Panc1 (cell line): ENCODE measurements at regions not wholly inside any gene's neighbourhood (a gene's known extent, or its start where the extent isn't known, plus 50 kb on each side); places are given as distances from the start of the nearest gene placed in this dataset.

Experiments
- ATAC-seq: fragments of 200-7000 bp; cut with Tn5 transposase; 2 replicates; pipeline ENCODE4 v1.9.1; 2020; ENCODE audit warnings: mild to moderate bottlenecking, moderate library complexity
- BruUV-seq: library from RNA; stranded (reverse); fragments of 400-500 nt; replicated peaks from 2 replicates; lab custom pipeline; 2021; lab: Mats Ljungman, UMichigan
- CTCF ChIA-PET: fragments of 300-600 bp; sonication (Branson Sonifier 250); formaldehyde crosslinking; loops from one replicate; lab custom pipeline; 2022; ENCODE audit warnings: antibody characterized with exemption; lab: Charles Lee
- POLR2A ChIA-PET: fragments of 300-600 bp; sonication (Branson Sonifier 250); formaldehyde crosslinking; loops from one replicate; lab custom pipeline; 2022; ENCODE audit warnings: antibody characterized with exemption; lab: Charles Lee
- DNase-seq: peaks from one replicate; pipeline ENCODE4 v3.0.0-alpha.2; 2010; ENCODE audit warnings: low read depth, low spot score
- H3K27ac ChIP-seq: 2 replicates; pipeline ENCODE4 v1.5.1; 2011; ENCODE audit warnings: mild to moderate bottlenecking, low read length, inconsistent platforms
- H3K27me3 ChIP-seq: fragments of 200-500 bp; sonication (Bioruptor generic); 2 replicates; pipeline ENCODE4 v1.6.0; 2014; ENCODE audit warnings: low read length, inconsistent platforms; ENCODE audit not compliant: control insufficient read depth, insufficient read depth
- H3K36me3 ChIP-seq: fragments of 200-500 bp; sonication (Bioruptor generic); 2 replicates; pipeline ENCODE4 v1.5.1; 2014; ENCODE audit warnings: inconsistent platforms, mild to moderate bottlenecking, low read length, moderate library complexity; ENCODE audit not compliant: control insufficient read depth, insufficient read depth
- H3K4me1 ChIP-seq: 2 replicates; pipeline ENCODE4 v1.5.1; 2011; ENCODE audit warnings: inconsistent platforms, mild to moderate bottlenecking, low read length, moderate library complexity; ENCODE audit not compliant: control insufficient read depth, insufficient read depth
- H3K4me3 ChIP-seq, 2 experiments: 2 replicates each; pipeline ENCODE4 v1.5.1; 2011 to 2012; ENCODE audit warnings: low read depth in 2 of 2, low read length in 2 of 2, mild to moderate bottlenecking in 2 of 2, inconsistent platforms in 1 of 2, moderate library complexity in 1 of 2
- H3K9me3 ChIP-seq: fragments of 200-500 bp; sonication (Bioruptor generic); 2 replicates; pipeline ENCODE4 v1.5.1; 2014; ENCODE audit warnings: low read depth, mild to moderate bottlenecking, inconsistent platforms, low read length, moderate library complexity; ENCODE audit not compliant: control insufficient read depth, insufficient read depth
- CTCF ChIP-seq: fragments of 450-650 bp; IDR thresholded peaks from 2 replicates; pipeline ENCODE4 v1.5.1; 2017; ENCODE audit warnings: mild to moderate bottlenecking
- POLR2AphosphoS5 ChIP-seq: IDR thresholded peaks from 2 replicates; pipeline ENCODE4 v1.6.1; 2012; ENCODE audit warnings: mild to moderate bottlenecking, low read depth, low read length, moderate library complexity
- SIN3A ChIP-seq: IDR thresholded peaks from 2 replicates; pipeline ENCODE4 v1.6.1; 2012; ENCODE audit warnings: low read depth, mild to moderate bottlenecking, low read length, moderate library complexity, borderline replicate concordance; ENCODE audit not compliant: insufficient read depth
- TCF7L2 ChIP-seq: IDR thresholded peaks from 2 replicates; pipeline ENCODE4 v1.6.1; 2011; ENCODE audit warnings: mild to moderate bottlenecking, low read depth, low read length, inconsistent platforms
- in situ Hi-C: cut with HindIII; loops from 2 replicates; pipeline ENCODE4 v1.10.0; 2016; ENCODE audit warnings: low sequenced_read_pairs, low pct_unique_long_range_greater_than_20kb
- intact Hi-C: fragments of 100-400 bp; cut with micrococcal nuclease; formaldehyde crosslinking; loops from one replicate; pipeline ENCODE4 v1.10.0; 2022; ENCODE audit not compliant: unreplicated experiment
- TF ChIP-seq, protein P1 (sequence below), 2 experiments: IDR thresholded peaks; 2 replicates each; pipeline ENCODE4 v1.6.1; 2011 to 2012; ENCODE audit warnings: low read depth in 2 of 2, control low read depth in 1 of 2, low read length in 1 of 2, mild to moderate bottlenecking in 1 of 2, moderate library complexity in 1 of 2; ENCODE audit not compliant: insufficient read depth in 1 of 2

GRCh38 chr4:151883747-151884146, 122.9 kb upstream of the GATB start:
- H3K27me3 ChIP-seq = no peaks in the 10 kb centered on the region
- CTCF ChIA-PET = no interaction called here
- H3K36me3 ChIP-seq = no peaks in the 10 kb centered on the region
- ATAC-seq (no peak), DNase-seq (no peak)
- in situ Hi-C loops (no loop called here), intact Hi-C loops (no loop called here)
- H3K9me3 ChIP-seq = no peaks in the 10 kb centered on the region
- POLR2A ChIA-PET = no interaction called here
- no peak for TF ChIP-seq SIN3A
- BruUV-seq = no TSS peak
- no peak overlapping the region for H3K4me3 ChIP-seq
- no peak overlapping the region for H3K27ac ChIP-seq
- no peaks in the 10 kb centered on the region for H3K4me1 ChIP-seq

- TF ChIP-seq TCF7L2 (no peak), CTCF (no peak), POLR2AphosphoS5 (no peak), SIN3A (no peak)
- TF ChIP-seq, protein P1, sequence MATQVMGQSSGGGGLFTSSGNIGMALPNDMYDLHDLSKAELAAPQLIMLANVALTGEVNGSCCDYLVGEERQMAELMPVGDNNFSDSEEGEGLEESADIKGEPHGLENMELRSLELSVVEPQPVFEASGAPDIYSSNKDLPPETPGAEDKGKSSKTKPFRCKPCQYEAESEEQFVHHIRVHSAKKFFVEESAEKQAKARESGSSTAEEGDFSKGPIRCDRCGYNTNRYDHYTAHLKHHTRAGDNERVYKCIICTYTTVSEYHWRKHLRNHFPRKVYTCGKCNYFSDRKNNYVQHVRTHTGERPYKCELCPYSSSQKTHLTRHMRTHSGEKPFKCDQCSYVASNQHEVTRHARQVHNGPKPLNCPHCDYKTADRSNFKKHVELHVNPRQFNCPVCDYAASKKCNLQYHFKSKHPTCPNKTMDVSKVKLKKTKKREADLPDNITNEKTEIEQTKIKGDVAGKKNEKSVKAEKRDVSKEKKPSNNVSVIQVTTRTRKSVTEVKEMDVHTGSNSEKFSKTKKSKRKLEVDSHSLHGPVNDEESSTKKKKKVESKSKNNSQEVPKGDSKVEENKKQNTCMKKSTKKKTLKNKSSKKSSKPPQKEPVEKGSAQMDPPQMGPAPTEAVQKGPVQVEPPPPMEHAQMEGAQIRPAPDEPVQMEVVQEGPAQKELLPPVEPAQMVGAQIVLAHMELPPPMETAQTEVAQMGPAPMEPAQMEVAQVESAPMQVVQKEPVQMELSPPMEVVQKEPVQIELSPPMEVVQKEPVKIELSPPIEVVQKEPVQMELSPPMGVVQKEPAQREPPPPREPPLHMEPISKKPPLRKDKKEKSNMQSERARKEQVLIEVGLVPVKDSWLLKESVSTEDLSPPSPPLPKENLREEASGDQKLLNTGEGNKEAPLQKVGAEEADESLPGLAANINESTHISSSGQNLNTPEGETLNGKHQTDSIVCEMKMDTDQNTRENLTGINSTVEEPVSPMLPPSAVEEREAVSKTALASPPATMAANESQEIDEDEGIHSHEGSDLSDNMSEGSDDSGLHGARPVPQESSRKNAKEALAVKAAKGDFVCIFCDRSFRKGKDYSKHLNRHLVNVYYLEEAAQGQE (IDR thresholded peaks at IDR 0.05; ENCODE audit: insufficient read depth in 1 of 2, low read depth in 2 of 2, low read length in 1 of 2) = no peak
- Histone ChIP-seq H3K4me1 (no peaks in the 10 kb centered on the region), H3K4me3 (no peak overlapping the region), H3K27ac (no peak overlapping the region), H3K36me3 (no peaks in the 10 kb centered on the region), H3K9me3 (no peaks in the 10 kb centered on the region), H3K27me3 (no peaks in the 10 kb centered on the region)
- in situ Hi-C loops (no loop called here), intact Hi-C loops (no loop called here)
- POLR2A ChIA-PET = no interaction called here
- CTCF ChIA-PET = no interaction called here
- no TSS peak for BruUV-seq
- DNase-seq (no peak), ATAC-seq (no peak)
Observed at GRCh38 chr4:151882072-151882803, 121.4 kb upstream of the GATB start.

GRCh38 chr4:151879705-151880445, 119.1 kb upstream of the GATB start:
- H3K27ac ChIP-seq = no peak overlapping the region
- DNase-seq = no peak
- no peaks in the 10 kb centered on the region for H3K4me1 ChIP-seq
- BruUV-seq = no TSS peak
- TF ChIP-seq TCF7L2 (no peak), POLR2AphosphoS5 (no peak), SIN3A (no peak), CTCF (no peak)
- TF ChIP-seq, protein P1 (IDR thresholded peaks at IDR 0.05; ENCODE audit: insufficient read depth in 1 of 2, low read depth in 2 of 2, low read length in 1 of 2) = no peak
- no peaks in the 10 kb centered on the region for H3K27me3 ChIP-seq
- ATAC-seq = no peak
- in situ Hi-C loops (no loop called here), intact Hi-C loops (no loop called here)
- ChIA-PET CTCF (no interaction called here), POLR2A (no interaction called here)
- no peaks in the 10 kb centered on the region for H3K36me3 ChIP-seq
- no peak overlapping the region for H3K4me3 ChIP-seq
- H3K9me3 ChIP-seq = no peaks in the 10 kb centered on the region
